K562 (cell line): ENCODE measurements at regions not wholly inside any gene's neighbourhood (a gene's known extent, or its start where the extent isn't known, plus 50 kb on each side); places are given as distances from the start of the nearest gene placed in this dataset.

Experiments used
- ATAC-seq: fragments of 200-7000 bp; cut with Tn5 transposase; 3 replicates; pipeline ENCODE4 v1.9.1; 2020; ENCODE audit warnings: moderate library complexity
- BruUV-seq: library from RNA; stranded (reverse); fragments of 400-500 nt; replicated peaks from 2 replicates; lab custom pipeline; 2021; lab: Mats Ljungman, UMichigan
- CTCF ChIA-PET: fragments of 300-600 bp; formaldehyde crosslinking; extraction: SDS; loops from one replicate; lab custom pipeline; 2021; ENCODE audit warnings: low intra/inter-chr PET ratio; lab: Yijun Ruan, JAX
- POLR2A ChIA-PET: fragments of 300-600, 350-650 bp; sonication (Branson Sonifier 250); formaldehyde crosslinking; extraction: SDS; loops from one replicate; lab custom pipeline; 2021; ENCODE audit warnings: antibody characterized with exemption, inconsistent platforms; lab: Yijun Ruan, JAX
- DNase-seq, 4 experiments: peaks; one replicate each; pipeline versions ENCODE4 v3.0.0 to v3.0.0-alpha.2; 2011 to 2018; ENCODE audit warnings: low spot score in 3 of 4, mixed read lengths in 3 of 4; ENCODE audit errors: extremely low read depth in 1 of 4
- FAIRE-seq: peaks from 2 replicates; lab custom pipeline; 2011; peaks lifted over from hg19 to GRCh38; lab: Jason Lieb, UNC
- H2AFZ ChIP-seq: 2 replicates; pipeline ENCODE4 v1.6.0; 2011; ENCODE audit warnings: low read depth, low read length, control low read depth, inconsistent platforms
- H3K27ac ChIP-seq: fragments of 200-600 bp; 3 replicates; pipeline ENCODE4 v1.8.0; 2011; ENCODE audit warnings: low read depth, mild to moderate bottlenecking, control low read depth, inconsistent platforms, low read length, moderate library complexity, mixed read lengths; ENCODE audit errors: extremely low read depth
- H3K27me3 ChIP-seq, 2 experiments: fragments of 300-600 bp in 1 of 2; 2 replicates in 1 of 2; 3 replicates in 1 of 2; pipeline versions ENCODE4 v1.6.0 to v1.8.0; 2011; ENCODE audit warnings: inconsistent platforms in 2 of 2, low read length in 2 of 2, mild to moderate bottlenecking in 1 of 2, mixed read lengths in 1 of 2, moderate library complexity in 1 of 2; ENCODE audit not compliant: control insufficient read depth in 2 of 2, insufficient read depth in 2 of 2
- H3K36me3 ChIP-seq: fragments of 300-600 bp; 3 replicates; pipeline ENCODE4 v1.8.0; 2011; ENCODE audit warnings: mild to moderate bottlenecking, low read length, inconsistent platforms; ENCODE audit not compliant: control insufficient read depth, insufficient read depth
- H3K4me1 ChIP-seq, 2 experiments: fragments of 200-600 bp in 1 of 2; replicated peaks in 1 of 2; 2 replicates in 1 of 2; 3 replicates in 1 of 2; pipeline versions ENCODE4 v1.5.1 to v1.8.0; 2011; ENCODE audit warnings: inconsistent platforms in 2 of 2, low read length in 2 of 2, mild to moderate bottlenecking in 1 of 2, mixed read lengths in 1 of 2, moderate library complexity in 1 of 2; ENCODE audit not compliant: control insufficient read depth in 2 of 2, insufficient read depth in 2 of 2
- H3K4me2 ChIP-seq: 2 replicates; pipeline ENCODE4 v1.6.1; 2011; ENCODE audit warnings: low read length, control low read depth, inconsistent platforms, mixed read lengths; ENCODE audit not compliant: insufficient read depth
- H3K4me3 ChIP-seq: fragments of 200-600 bp; sonication (generic), shearing (Covaris generic); 2 replicates; pipeline ENCODE4 v1.5.1; 2016; ENCODE audit warnings: control low read depth, inconsistent platforms
- H3K79me2 ChIP-seq: fragments of 200-600 bp; 3 replicates; pipeline ENCODE4 v1.8.0; 2011; ENCODE audit warnings: low read length, inconsistent platforms; ENCODE audit not compliant: control insufficient read depth, insufficient read depth
- H3K9ac ChIP-seq, 2 experiments: 2 replicates each; pipeline versions ENCODE4 v1.6.0 to v1.6.1; 2011; ENCODE audit warnings: low read depth in 2 of 2, low read length in 2 of 2, control low read depth in 1 of 2, inconsistent platforms in 1 of 2, mild to moderate bottlenecking in 1 of 2, mixed read lengths in 1 of 2; ENCODE audit not compliant: insufficient read depth in 1 of 2
- H3K9me1 ChIP-seq: one replicate; pipeline ENCODE4 v1.6.0; 2011; ENCODE audit warnings: inconsistent platforms, mild to moderate bottlenecking, low read length, moderate library complexity; ENCODE audit not compliant: control insufficient read depth, insufficient read depth
- H3K9me3 ChIP-seq: replicated peaks from 2 replicates; pipeline ENCODE4 v1.5.1; 2011; ENCODE audit warnings: low read depth, low read length, inconsistent platforms; ENCODE audit not compliant: control insufficient read depth, insufficient read depth
- H4K20me1 ChIP-seq: replicated peaks from 2 replicates; pipeline ENCODE4 v1.6.1; 2011; ENCODE audit warnings: low read length, inconsistent platforms, mixed read lengths; ENCODE audit not compliant: control insufficient read depth, insufficient read depth
- DACH1 ChIP-seq: fragments of 450-650 bp; IDR thresholded peaks from 2 replicates; pipeline ENCODE4 v1.6.1; 2018; ENCODE audit not compliant: partially characterized antibody
- ETV1 ChIP-seq: fragments of 450-650 bp; conservative IDR thresholded peaks from 2 replicates; pipeline ENCODE4 v1.6.1; 2016; ENCODE audit warnings: missing genetic modification characterization, control low read depth, low read depth, missing compliant biosample characterization
- SMARCC2 ChIP-seq: fragments of 450-650 bp; IDR thresholded peaks from 2 replicates; pipeline ENCODE4 v1.6.1; 2017; ENCODE audit warnings: antibody characterized with exemption, moderate library complexity, mild to moderate bottlenecking, low read depth
- TAL1 ChIP-seq: fragments of 450-650 bp; IDR thresholded peaks from 2 replicates; pipeline ENCODE4 v1.6.1; 2016; ENCODE audit warnings: mild to moderate bottlenecking
- ZNF609 ChIP-seq: sonication (generic); formaldehyde crosslinking; IDR thresholded peaks from 2 replicates; pipeline ENCODE4 v1.8.1; 2023; ENCODE audit warnings: missing genetic modification reagents, mild to moderate bottlenecking, borderline replicate concordance
- WGBS: fragments of 100-300 bp; shearing (Covaris generic); methylation state at CpG from one replicate; pipeline ENCODE4 v1.1.6; 2016; ENCODE audit warnings: low coverage, mixed read lengths; ENCODE audit not compliant: insufficient coverage; ENCODE audit errors: missing lambda C conversion rate; 5-methylcytosine and 5-hydroxymethylcytosine counted together
- in situ Hi-C: fragments of 300-500 bp; cut with MboI; formaldehyde crosslinking; loops from 4 replicates; pipeline ENCODE4 v1.15.0; 2018; ENCODE audit warnings: inconsistent platforms, mixed read lengths
- intact Hi-C: fragments of 100-400 bp; cut with micrococcal nuclease; formaldehyde crosslinking; loops from 2 replicates; pipeline ENCODE4 v1.14.2; 2022
- TF ChIP-seq, protein P1 (sequence below), 3 experiments: fragments of 200-800 bp in 1 of 3; fragments of 250-450 bp in 1 of 3; fragments of 450-650 bp in 1 of 3; sonication (Bioruptor Pico) in 1 of 3; sonication (Bioruptor generic) in 1 of 3; formaldehyde crosslinking in 1 of 3; IDR thresholded peaks; 2 replicates each; pipeline versions ENCODE4 v1.6.1 to v1.8.0; 2016 to 2022; ENCODE audit warnings: mild to moderate bottlenecking in 2 of 3, missing genetic modification characterization in 2 of 3, missing compliant biosample characterization in 1 of 3, moderate library complexity in 1 of 3
- TF ChIP-seq, protein P2 (sequence below), 2 experiments: fragments of 250-450 bp in 1 of 2; fragments of 450-650 bp in 1 of 2; sonication (Bioruptor Pico) in 1 of 2; IDR thresholded peaks; 2 replicates each; pipeline versions ENCODE4 v1.6.1 to v1.8.0; 2016 to 2021; ENCODE audit warnings: mild to moderate bottlenecking in 2 of 2, moderate library complexity in 2 of 2, missing compliant biosample characterization in 1 of 2, missing genetic modification characterization in 1 of 2

- TF ChIP-seq SMARCC2: no peak
Observed at GRCh38 chr16:73817526-73818324, 478.9 kb upstream of the PSMD7 start (continued).

DNA sequence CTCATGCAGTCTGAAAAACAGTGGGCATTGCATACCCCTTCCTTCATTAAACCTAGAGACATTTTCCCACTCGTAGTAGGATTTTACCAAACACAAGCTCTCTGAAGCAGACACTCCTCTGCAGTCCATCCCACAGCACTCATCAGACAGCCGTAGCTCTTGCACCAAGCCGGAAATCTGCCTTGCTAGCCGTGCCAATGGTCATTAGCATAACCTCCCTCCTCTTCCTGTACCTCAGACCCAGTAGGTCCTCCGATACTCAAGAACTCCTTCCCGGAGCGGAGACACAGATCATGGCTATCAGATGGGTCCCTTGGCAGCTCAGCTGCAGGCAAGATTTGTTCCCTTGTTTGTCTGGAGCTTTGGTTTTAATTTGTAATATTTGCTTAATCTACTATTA is 483.1 kb upstream of the PSMD7 start:
- FAIRE-seq: no peak
- no peak for TF ChIP-seq ZNF609
- no peak for TF ChIP-seq TAL1
- TF ChIP-seq ETV1 (tag): no peak
- TF ChIP-seq, protein P1, sequence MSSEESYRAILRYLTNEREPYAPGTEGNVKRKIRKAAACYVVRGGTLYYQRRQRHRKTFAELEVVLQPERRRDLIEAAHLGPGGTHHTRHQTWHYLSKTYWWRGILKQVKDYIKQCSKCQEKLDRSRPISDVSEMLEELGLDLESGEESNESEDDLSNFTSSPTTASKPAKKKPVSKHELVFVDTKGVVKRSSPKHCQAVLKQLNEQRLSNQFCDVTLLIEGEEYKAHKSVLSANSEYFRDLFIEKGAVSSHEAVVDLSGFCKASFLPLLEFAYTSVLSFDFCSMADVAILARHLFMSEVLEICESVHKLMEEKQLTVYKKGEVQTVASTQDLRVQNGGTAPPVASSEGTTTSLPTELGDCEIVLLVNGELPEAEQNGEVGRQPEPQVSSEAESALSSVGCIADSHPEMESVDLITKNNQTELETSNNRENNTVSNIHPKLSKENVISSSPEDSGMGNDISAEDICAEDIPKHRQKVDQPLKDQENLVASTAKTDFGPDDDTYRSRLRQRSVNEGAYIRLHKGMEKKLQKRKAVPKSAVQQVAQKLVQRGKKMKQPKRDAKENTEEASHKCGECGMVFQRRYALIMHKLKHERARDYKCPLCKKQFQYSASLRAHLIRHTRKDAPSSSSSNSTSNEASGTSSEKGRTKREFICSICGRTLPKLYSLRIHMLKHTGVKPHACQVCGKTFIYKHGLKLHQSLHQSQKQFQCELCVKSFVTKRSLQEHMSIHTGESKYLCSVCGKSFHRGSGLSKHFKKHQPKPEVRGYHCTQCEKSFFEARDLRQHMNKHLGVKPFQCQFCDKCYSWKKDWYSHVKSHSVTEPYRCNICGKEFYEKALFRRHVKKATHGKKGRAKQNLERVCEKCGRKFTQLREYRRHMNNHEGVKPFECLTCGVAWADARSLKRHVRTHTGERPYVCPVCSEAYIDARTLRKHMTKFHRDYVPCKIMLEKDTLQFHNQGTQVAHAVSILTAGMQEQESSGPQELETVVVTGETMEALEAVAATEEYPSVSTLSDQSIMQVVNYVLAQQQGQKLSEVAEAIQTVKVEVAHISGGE (CRISPR knock-in tag; IDR thresholded peaks at IDR 0.05): no peak
- no peak for TF ChIP-seq DACH1
- TF ChIP-seq, protein P2, sequence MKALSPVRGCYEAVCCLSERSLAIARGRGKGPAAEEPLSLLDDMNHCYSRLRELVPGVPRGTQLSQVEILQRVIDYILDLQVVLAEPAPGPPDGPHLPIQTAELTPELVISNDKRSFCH (CRISPR knock-in tag; IDR thresholded peaks at IDR 0.05): no peak
- TF ChIP-seq, protein P2 (tag; IDR thresholded peaks at IDR 0.05): no peak

More for the DNA sequence above, 483.1 kb upstream of the PSMD7 start:
- Histone ChIP-seq H3K4me2 (no peak overlapping the region), H3K79me2 (no peaks in the 10 kb centered on the region), H3K4me3 (no peak overlapping the region), H3K27ac (no peak overlapping the region), H3K36me3 (no peaks in the 10 kb centered on the region), H3K9ac (no peak overlapping the region), H3K9me1 (no peaks in the 10 kb centered on the region), H3K9me3 (no peaks in the 10 kb centered on the region), H3K4me1 (no peaks in the 10 kb centered on the region), H4K20me1 (no peaks in the 10 kb centered on the region), H3K27me3 (no peaks in the 10 kb centered on the region), H2AFZ (no peak overlapping the region)
- ChIA-PET POLR2A (interaction anchor here (0.7 kb wide), 1 partner anchor 254 kb away, joined by 3 read pairs; no protein-coding TSS in a partner anchor), CTCF (no interaction called here)
- ATAC-seq (no peak), DNase-seq (no peak)
- intact Hi-C loops: no loop called here
- in situ Hi-C loops: no loop called here
- no TSS peak for BruUV-seq
- 1% methylated on average over 7 of the region's 7 CpGs for WGBS
